ENCODE measurements at regions not wholly inside any gene's neighbourhood (a gene's known extent, or its start where the extent isn't known, plus 50 kb on each side); places are given as distances from the start of the nearest gene placed in this dataset.
"Not testable (repeated sequence)": the region's sequence is repeated elsewhere in the genome, so short reads cannot be mapped to it uniquely, and the experiment has no call there.

GRCh38 chr1:88509379-88509778 lies 174.7 kb upstream of the PKN2 start:
- H3K4me1 Mint-ChIP-seq (ENCODE audit: low read depth, unreplicated experiment) = no peaks in the 10 kb centered on the region
- no peaks in the 10 kb centered on the region for H3K36me3 ChIP-seq (ENCODE audit: insufficient read depth, low read length)
- DNase-seq (ENCODE audit: low read depth) (no peak), FAIRE-seq (no peak)
- H4K20me1 ChIP-seq (ENCODE audit: insufficient read depth, low read length) = no peaks in the 10 kb centered on the region
- no peak overlapping the region for H3K27ac ChIP-seq (ENCODE audit: low read depth, low read length)
- no peaks in the 10 kb centered on the region for H3K36me3 Mint-ChIP-seq (ENCODE audit: low read depth, unreplicated experiment)
- H3K4me3 ChIP-seq (ENCODE audit: insufficient read depth, low read depth, low read length) = no peak overlapping the region
- no peak overlapping the region for H2AFZ ChIP-seq (ENCODE audit: low read depth, low read length)
- no peaks in the 10 kb centered on the region for H3K27me3 Mint-ChIP-seq (ENCODE audit: low read depth, unreplicated experiment)
- no peaks in the 10 kb centered on the region for H3K4me1 ChIP-seq (ENCODE audit: insufficient read depth, low read length)
- no peak overlapping the region for H3K27ac Mint-ChIP-seq (ENCODE audit: unreplicated experiment)
- no peaks in the 10 kb centered on the region for H3K79me2 ChIP-seq (ENCODE audit: insufficient read depth, low read length)
- no peak overlapping the region for H3K4me2 ChIP-seq (ENCODE audit: low read length)
- H3K9me3 ChIP-seq (ENCODE audit: insufficient read depth, low read depth, low read length) = no peaks in the 10 kb centered on the region
- no peak for TF ChIP-seq CTCF (IDR thresholded peaks at IDR 0.05; ENCODE audit: insufficient read depth, low read depth, low read length)
- TF ChIP-seq EZH2 (IDR thresholded peaks at IDR 0.05; ENCODE audit: insufficient read depth, low read length) = no peak
- no peaks in the 10 kb centered on the region for H3K9me3 Mint-ChIP-seq (ENCODE audit: unreplicated experiment)
- no peaks in the 10 kb centered on the region for H3K27me3 ChIP-seq (ENCODE audit: insufficient read depth, low read length)
- no peak overlapping the region for H3K9ac ChIP-seq (ENCODE audit: low read length)
- no peak overlapping the region for H3K4me3 Mint-ChIP-seq (ENCODE audit: unreplicated experiment)

GRCh38 chr1:88514544-88515060 lies 169.5 kb upstream of the PKN2 start:
- Mint-ChIP-seq H3K4me3 (ENCODE audit: unreplicated experiment) (no peak overlapping the region), H3K9me3 (ENCODE audit: unreplicated experiment) (no peaks in the 10 kb centered on the region), H3K27ac (ENCODE audit: unreplicated experiment) (no peak overlapping the region), H3K4me1 (ENCODE audit: low read depth, unreplicated experiment) (peaks cover 2% of the 10 kb centered on the region), H3K27me3 (ENCODE audit: low read depth, unreplicated experiment) (no peaks in the 10 kb centered on the region), H3K36me3 (ENCODE audit: low read depth, unreplicated experiment) (no peaks in the 10 kb centered on the region)
- DNase-seq (ENCODE audit: low read depth) = no peak
- Histone ChIP-seq H3K9me3 (ENCODE audit: insufficient read depth, low read depth, low read length) (no peaks in the 10 kb centered on the region), H3K4me1 (ENCODE audit: insufficient read depth, low read length) (no peaks in the 10 kb centered on the region), H3K27ac (ENCODE audit: low read depth, low read length) (no peak overlapping the region), H3K4me3 (ENCODE audit: insufficient read depth, low read depth, low read length) (no peak overlapping the region), H3K79me2 (ENCODE audit: insufficient read depth, low read length) (no peaks in the 10 kb centered on the region), H2AFZ (ENCODE audit: low read depth, low read length) (no peak overlapping the region), H3K9ac (ENCODE audit: low read length) (no peak overlapping the region), H4K20me1 (ENCODE audit: insufficient read depth, low read length) (no peaks in the 10 kb centered on the region), H3K27me3 (ENCODE audit: insufficient read depth, low read length) (no peaks in the 10 kb centered on the region), H3K36me3 (ENCODE audit: insufficient read depth, low read length) (no peaks in the 10 kb centered on the region), H3K4me2 (ENCODE audit: low read length) (no peak overlapping the region)
- no peak for TF ChIP-seq EZH2 (IDR thresholded peaks at IDR 0.05; ENCODE audit: insufficient read depth, low read length)
- no peak for TF ChIP-seq CTCF (IDR thresholded peaks at IDR 0.05; ENCODE audit: insufficient read depth, low read depth, low read length)
- FAIRE-seq = no peak

GRCh38 chr1:88517499-88517898 lies 166.6 kb upstream of the PKN2 start:
- not testable (repeated sequence) for H2AFZ ChIP-seq (ENCODE audit: low read depth, low read length); FAIRE-seq; H3K4me1 Mint-ChIP-seq (ENCODE audit: low read depth, unreplicated experiment); DNase-seq (ENCODE audit: low read depth); H3K79me2 ChIP-seq (ENCODE audit: insufficient read depth, low read length); H3K9me3 Mint-ChIP-seq (ENCODE audit: unreplicated experiment); H3K9ac ChIP-seq (ENCODE audit: low read length); H3K27ac Mint-ChIP-seq (ENCODE audit: unreplicated experiment); H3K36me3 ChIP-seq (ENCODE audit: insufficient read depth, low read length); H3K4me2 ChIP-seq (ENCODE audit: low read length); H3K27me3 Mint-ChIP-seq (ENCODE audit: low read depth, unreplicated experiment); H4K20me1 ChIP-seq (ENCODE audit: insufficient read depth, low read length); H3K4me3 ChIP-seq (ENCODE audit: insufficient read depth, low read depth, low read length); H3K27me3 ChIP-seq (ENCODE audit: insufficient read depth, low read length); H3K27ac ChIP-seq (ENCODE audit: low read depth, low read length); H3K36me3 Mint-ChIP-seq (ENCODE audit: low read depth, unreplicated experiment); H3K4me1 ChIP-seq (ENCODE audit: insufficient read depth, low read length); H3K9me3 ChIP-seq (ENCODE audit: insufficient read depth, low read depth, low read length); H3K4me3 Mint-ChIP-seq (ENCODE audit: unreplicated experiment)
